K562 (cell line): ENCODE measurements at regions not wholly inside any gene's neighbourhood (a gene's known extent, or its start where the extent isn't known, plus 50 kb on each side); places are given as distances from the start of the nearest gene placed in this dataset.

Experiments used
- ATAC-seq: fragments of 200-7000 bp; cut with Tn5 transposase; 3 replicates; pipeline ENCODE4 v1.9.1; 2020; ENCODE audit warnings: moderate library complexity
- BruUV-seq: library from RNA; stranded (reverse); fragments of 400-500 nt; replicated peaks from 2 replicates; lab custom pipeline; 2021; lab: Mats Ljungman, UMichigan
- CTCF ChIA-PET: fragments of 300-600 bp; formaldehyde crosslinking; extraction: SDS; loops from one replicate; lab custom pipeline; 2021; ENCODE audit warnings: low intra/inter-chr PET ratio; lab: Yijun Ruan, JAX
- POLR2A ChIA-PET: fragments of 300-600, 350-650 bp; sonication (Branson Sonifier 250); formaldehyde crosslinking; extraction: SDS; loops from one replicate; lab custom pipeline; 2021; ENCODE audit warnings: antibody characterized with exemption, inconsistent platforms; lab: Yijun Ruan, JAX
- DNase-seq, 4 experiments: peaks; one replicate each; pipeline versions ENCODE4 v3.0.0 to v3.0.0-alpha.2; 2011 to 2018; ENCODE audit warnings: low spot score in 3 of 4, mixed read lengths in 3 of 4; ENCODE audit errors: extremely low read depth in 1 of 4
- FAIRE-seq: peaks from 2 replicates; lab custom pipeline; 2011; peaks lifted over from hg19 to GRCh38; lab: Jason Lieb, UNC
- H2AFZ ChIP-seq: 2 replicates; pipeline ENCODE4 v1.6.0; 2011; ENCODE audit warnings: low read depth, low read length, control low read depth, inconsistent platforms
- H3K27ac ChIP-seq: fragments of 200-600 bp; 3 replicates; pipeline ENCODE4 v1.8.0; 2011; ENCODE audit warnings: low read depth, mild to moderate bottlenecking, control low read depth, inconsistent platforms, low read length, moderate library complexity, mixed read lengths; ENCODE audit errors: extremely low read depth
- H3K27me3 ChIP-seq, 2 experiments: fragments of 300-600 bp in 1 of 2; 2 replicates in 1 of 2; 3 replicates in 1 of 2; pipeline versions ENCODE4 v1.6.0 to v1.8.0; 2011; ENCODE audit warnings: inconsistent platforms in 2 of 2, low read length in 2 of 2, mild to moderate bottlenecking in 1 of 2, mixed read lengths in 1 of 2, moderate library complexity in 1 of 2; ENCODE audit not compliant: control insufficient read depth in 2 of 2, insufficient read depth in 2 of 2
- H3K36me3 ChIP-seq: fragments of 300-600 bp; 3 replicates; pipeline ENCODE4 v1.8.0; 2011; ENCODE audit warnings: mild to moderate bottlenecking, low read length, inconsistent platforms; ENCODE audit not compliant: control insufficient read depth, insufficient read depth
- H3K4me1 ChIP-seq, 2 experiments: fragments of 200-600 bp in 1 of 2; replicated peaks in 1 of 2; 2 replicates in 1 of 2; 3 replicates in 1 of 2; pipeline versions ENCODE4 v1.5.1 to v1.8.0; 2011; ENCODE audit warnings: inconsistent platforms in 2 of 2, low read length in 2 of 2, mild to moderate bottlenecking in 1 of 2, mixed read lengths in 1 of 2, moderate library complexity in 1 of 2; ENCODE audit not compliant: control insufficient read depth in 2 of 2, insufficient read depth in 2 of 2
- H3K4me2 ChIP-seq: 2 replicates; pipeline ENCODE4 v1.6.1; 2011; ENCODE audit warnings: low read length, control low read depth, inconsistent platforms, mixed read lengths; ENCODE audit not compliant: insufficient read depth
- H3K4me3 ChIP-seq: fragments of 200-600 bp; sonication (generic), shearing (Covaris generic); 2 replicates; pipeline ENCODE4 v1.5.1; 2016; ENCODE audit warnings: control low read depth, inconsistent platforms
- H3K79me2 ChIP-seq: fragments of 200-600 bp; 3 replicates; pipeline ENCODE4 v1.8.0; 2011; ENCODE audit warnings: low read length, inconsistent platforms; ENCODE audit not compliant: control insufficient read depth, insufficient read depth
- H3K9ac ChIP-seq, 2 experiments: 2 replicates each; pipeline versions ENCODE4 v1.6.0 to v1.6.1; 2011; ENCODE audit warnings: low read depth in 2 of 2, low read length in 2 of 2, control low read depth in 1 of 2, inconsistent platforms in 1 of 2, mild to moderate bottlenecking in 1 of 2, mixed read lengths in 1 of 2; ENCODE audit not compliant: insufficient read depth in 1 of 2
- H3K9me1 ChIP-seq: one replicate; pipeline ENCODE4 v1.6.0; 2011; ENCODE audit warnings: inconsistent platforms, mild to moderate bottlenecking, low read length, moderate library complexity; ENCODE audit not compliant: control insufficient read depth, insufficient read depth
- H3K9me3 ChIP-seq: replicated peaks from 2 replicates; pipeline ENCODE4 v1.5.1; 2011; ENCODE audit warnings: low read depth, low read length, inconsistent platforms; ENCODE audit not compliant: control insufficient read depth, insufficient read depth
- H4K20me1 ChIP-seq: replicated peaks from 2 replicates; pipeline ENCODE4 v1.6.1; 2011; ENCODE audit warnings: low read length, inconsistent platforms, mixed read lengths; ENCODE audit not compliant: control insufficient read depth, insufficient read depth
- HNRNPL ChIP-seq: fragments of 200-400 bp; formaldehyde crosslinking; IDR thresholded peaks from 2 replicates; pipeline ENCODE4 v1.6.1; 2017; ENCODE audit warnings: low read depth, mild to moderate bottlenecking, low read length
- TRIM25 ChIP-seq: fragments of 450-650 bp; IDR thresholded peaks from 2 replicates; pipeline ENCODE4 v1.7.0; 2016; ENCODE audit warnings: borderline replicate concordance
- YBX1 ChIP-seq: fragments of 450-650 bp; IDR thresholded peaks from 2 replicates; pipeline ENCODE4 v1.7.1; 2016; ENCODE audit warnings: mild to moderate bottlenecking
- WGBS: fragments of 100-300 bp; shearing (Covaris generic); methylation state at CpG from one replicate; pipeline ENCODE4 v1.1.6; 2016; ENCODE audit warnings: low coverage, mixed read lengths; ENCODE audit not compliant: insufficient coverage; ENCODE audit errors: missing lambda C conversion rate; 5-methylcytosine and 5-hydroxymethylcytosine counted together
- in situ Hi-C: fragments of 300-500 bp; cut with MboI; formaldehyde crosslinking; loops from 4 replicates; pipeline ENCODE4 v1.15.0; 2018; ENCODE audit warnings: inconsistent platforms, mixed read lengths
- intact Hi-C: fragments of 100-400 bp; cut with micrococcal nuclease; formaldehyde crosslinking; loops from 2 replicates; pipeline ENCODE4 v1.14.2; 2022

- TF ChIP-seq TRIM25, result no peak
Observed at GRCh38 chr16:63361032-63361624, 1324.9 kb upstream of the CDH8 start (continued).

- H3K4me1 ChIP-seq, result no peaks in the 10 kb centered on the region
- POLR2A ChIA-PET, result no interaction called here
- DNase-seq (no peak), FAIRE-seq (no peak), ATAC-seq (no peak)
- no peak overlapping the region for H3K4me2 ChIP-seq
- CTCF ChIA-PET, result no interaction called here
- H3K27ac ChIP-seq, result no peak overlapping the region
- H3K27me3 ChIP-seq, result no peaks in the 10 kb centered on the region
- TF ChIP-seq YBX1 (no peak), HNRNPL (no peak)
- 0% methylated on average over 1 of the region's 1 CpG for WGBS
- H3K9me3 ChIP-seq, result no peaks in the 10 kb centered on the region
- no peak overlapping the region for H2AFZ ChIP-seq
- in situ Hi-C loops, result no loop called here
- H3K9me1 ChIP-seq, result no peaks in the 10 kb centered on the region
- H4K20me1 ChIP-seq, result no peaks in the 10 kb centered on the region
- H3K36me3 ChIP-seq, result no peaks in the 10 kb centered on the region
- intact Hi-C loops, result no loop called here
- H3K79me2 ChIP-seq, result no peaks in the 10 kb centered on the region
- BruUV-seq, result no TSS peak
- H3K4me3 ChIP-seq, result no peak overlapping the region
- H3K9ac ChIP-seq, result no peak overlapping the region
Observed at GRCh38 chr16:63349961-63350360, 1313.7 kb upstream of the CDH8 start.
